Keratinocyte (primary cell): ENCODE measurements at regions not wholly inside any gene's neighbourhood (a gene's known extent, or its start where the extent isn't known, plus 50 kb on each side); places are given as distances from the start of the nearest gene placed in this dataset.

Source experiments
- DNase-seq: peaks from one replicate; pipeline ENCODE4 v3.0.0-alpha.2; 2011; ENCODE audit warnings: low read depth, missing footprints, low spot score
- FAIRE-seq: peaks from 2 replicates; lab custom pipeline; 2011; peaks lifted over from hg19 to GRCh38; lab: Jason Lieb, UNC
- H2AFZ ChIP-seq: 2 replicates; pipeline ENCODE4 v1.6.0; 2012; ENCODE audit warnings: low read length, control low read depth, inconsistent platforms; ENCODE audit not compliant: control insufficient read depth
- H3K27ac ChIP-seq: 2 replicates; pipeline ENCODE4 v1.5.1; 2011; ENCODE audit warnings: low read length; ENCODE audit not compliant: control insufficient read depth, insufficient read depth
- H3K27me3 ChIP-seq: 3 replicates; pipeline ENCODE4 v1.6.0; 2011; ENCODE audit warnings: low read length; ENCODE audit not compliant: control insufficient read depth, insufficient read depth; ENCODE audit errors: extremely low read depth
- H3K36me3 ChIP-seq, 2 experiments: 2 replicates in 1 of 2; 3 replicates in 1 of 2; pipeline ENCODE4 v1.5.1; 2011; ENCODE audit warnings: low read length in 2 of 2, mild to moderate bottlenecking in 1 of 2; ENCODE audit not compliant: control insufficient read depth in 2 of 2, insufficient read depth in 2 of 2; ENCODE audit errors: extremely low read depth in 1 of 2
- H3K4me1 ChIP-seq: 3 replicates; pipeline ENCODE4 v1.5.1; 2011; ENCODE audit warnings: low read length; ENCODE audit not compliant: control insufficient read depth, insufficient read depth; ENCODE audit errors: extremely low read depth
- H3K4me2 ChIP-seq: 3 replicates; pipeline ENCODE4 v1.6.0; 2011; ENCODE audit warnings: low read depth, low read length; ENCODE audit not compliant: control insufficient read depth, insufficient read depth; ENCODE audit errors: extremely low read depth
- H3K4me3 ChIP-seq, 3 experiments: fragments of 200-600 bp in 1 of 3; sonication (generic) in 1 of 3; 2 replicates in 2 of 3; 3 replicates in 1 of 3; pipeline ENCODE4 v1.5.1; 2011 to 2016; ENCODE audit warnings: low read length in 3 of 3, mild to moderate bottlenecking in 3 of 3, control low read depth in 2 of 3, inconsistent platforms in 1 of 3, low read depth in 1 of 3, mixed read lengths in 1 of 3, mixed run types in 1 of 3, moderate library complexity in 1 of 3; ENCODE audit not compliant: control insufficient read depth in 2 of 3, insufficient read depth in 2 of 3; ENCODE audit errors: extremely low read depth in 1 of 3
- H3K79me2 ChIP-seq: 2 replicates; pipeline ENCODE4 v1.6.0; 2012; ENCODE audit warnings: low read length; ENCODE audit not compliant: control insufficient read depth, insufficient read depth
- H3K9ac ChIP-seq: 3 replicates; pipeline ENCODE4 v1.6.0; 2011; ENCODE audit warnings: low read length; ENCODE audit not compliant: control insufficient read depth, insufficient read depth; ENCODE audit errors: extremely low read depth
- H3K9me1 ChIP-seq: 3 replicates; pipeline ENCODE4 v1.6.0; 2011; ENCODE audit warnings: low read length; ENCODE audit not compliant: control insufficient read depth, insufficient read depth; ENCODE audit errors: extremely low read depth
- H3K9me3 ChIP-seq: 2 replicates; pipeline ENCODE4 v1.5.1; 2012; ENCODE audit warnings: low read depth, low read length; ENCODE audit not compliant: control insufficient read depth
- H4K20me1 ChIP-seq: 3 replicates; pipeline ENCODE4 v1.6.0; 2011; ENCODE audit warnings: low read length; ENCODE audit not compliant: control insufficient read depth, insufficient read depth; ENCODE audit errors: extremely low read depth
- CTCF ChIP-seq, 3 experiments: IDR thresholded peaks in 1 of 3; conservative IDR thresholded peaks in 1 of 3; optimal IDR thresholded peaks in 1 of 3; 2 replicates in 2 of 3; 3 replicates in 1 of 3; pipeline versions ENCODE3 to v1.5.1; 2011; ENCODE audit warnings: low read length in 3 of 3, mild to moderate bottlenecking in 3 of 3, moderate library complexity in 2 of 3, control low read depth in 1 of 3, inconsistent platforms in 1 of 3; ENCODE audit not compliant: insufficient read depth in 2 of 3; ENCODE audit errors: extremely low read depth in 1 of 3
- EZH2 ChIP-seq: IDR thresholded peaks from one replicate; pipeline ENCODE4 v1.6.1; 2012; ENCODE audit warnings: inconsistent platforms, mild to moderate bottlenecking, low read length, moderate library complexity
- dilution Hi-C: fragments of 300-500 bp; cut with MboI; formaldehyde crosslinking; loops from one replicate; pipeline ENCODE4 v1.7.0; 2020; ENCODE audit warnings: low sequenced_read_pairs; ENCODE audit not compliant: extremely low pct_ligation_motif_present

- H2AFZ ChIP-seq = no peak overlapping the region
- H3K27me3 ChIP-seq = no peaks in the 10 kb centered on the region
- no peaks in the 10 kb centered on the region for H3K36me3 ChIP-seq
- H3K4me3 ChIP-seq = no peak overlapping the region
- no peaks in the 10 kb centered on the region for H3K79me2 ChIP-seq
- dilution Hi-C loops = no loop called here
- H3K9me1 ChIP-seq = no peaks in the 10 kb centered on the region
- no peaks in the 10 kb centered on the region for H3K9me3 ChIP-seq
- no peaks in the 10 kb centered on the region for H4K20me1 ChIP-seq
- no peak overlapping the region for H3K27ac ChIP-seq
- TF ChIP-seq CTCF (optimal IDR thresholded peaks at IDR 0.05 in 1 of 3, IDR thresholded peaks at IDR 0.05 in 1 of 3, conservative IDR thresholded peaks at IDR 0.05 in 1 of 3; ENCODE audit: extremely low read depth in 1 of 3, insufficient read depth in 2 of 3, low read length in 3 of 3) (no peak), EZH2 (no peak)
- H3K4me2 ChIP-seq = no peak overlapping the region
- no peak for DNase-seq
- no peak for FAIRE-seq
- H3K9ac ChIP-seq = no peak overlapping the region
- peaks cover 13% of the 10 kb centered on the region for H3K4me1 ChIP-seq
These were observed 209.8 kb downstream of the PTPRC start for GRCh38 chr1:198848649-198849048.

- no peaks in the 10 kb centered on the region for H3K79me2 ChIP-seq
- H3K4me1 ChIP-seq = peaks cover 13% of the 10 kb centered on the region
- H3K4me3 ChIP-seq = no peak overlapping the region
- H3K9me1 ChIP-seq = no peaks in the 10 kb centered on the region
- TF ChIP-seq CTCF (optimal IDR thresholded peaks at IDR 0.05 in 1 of 3, IDR thresholded peaks at IDR 0.05 in 1 of 3, conservative IDR thresholded peaks at IDR 0.05 in 1 of 3; ENCODE audit: extremely low read depth in 1 of 3, insufficient read depth in 2 of 3, low read length in 3 of 3) = no peak
- TF ChIP-seq EZH2 = no peak
- no peak overlapping the region for H3K27ac ChIP-seq
- H3K36me3 ChIP-seq = no peaks in the 10 kb centered on the region
- no peaks in the 10 kb centered on the region for H3K9me3 ChIP-seq
- no peak overlapping the region for H3K9ac ChIP-seq
- FAIRE-seq (no peak), DNase-seq (no peak)
- no peaks in the 10 kb centered on the region for H4K20me1 ChIP-seq
- no peaks in the 10 kb centered on the region for H3K27me3 ChIP-seq
- dilution Hi-C loops = no loop called here
- no peak overlapping the region for H2AFZ ChIP-seq
- H3K4me2 ChIP-seq = no peak overlapping the region
These were observed 210.3 kb downstream of the PTPRC start for GRCh38 chr1:198849093-198849492.
